Peyer's patch (tissue), 4 donors: ENCODE measurements at regions not wholly inside any gene's neighbourhood (a gene's known extent, or its start where the extent isn't known, plus 50 kb on each side); places are given as distances from the start of the nearest gene placed in this dataset.
A peak's percentile ranks its signal among the peaks of the same experiment; 100 is the strongest.

Source experiments
- CTCF ChIP-seq, 6 experiments: fragments of 450-650 bp in 4 of 6; fragments of 200-600 bp in 2 of 6; sonication (generic) in 1 of 6; IDR thresholded peaks; one replicate each; pipeline ENCODE4 v1.5.1; 2017 to 2019; ENCODE audit warnings: antibody characterized with exemption in 6 of 6, mild to moderate bottlenecking in 3 of 6, moderate library complexity in 1 of 6
- POLR2A ChIP-seq, 2 donors: fragments of 450-650 bp; IDR thresholded peaks; one replicate each; pipeline ENCODE4 v1.5.1; 2017; ENCODE audit warnings: antibody characterized with exemption in 2 of 2, mild to moderate bottlenecking in 2 of 2, moderate library complexity in 2 of 2

- TF ChIP-seq CTCF (IDR thresholded peaks at IDR 0.05), result peak in 2 of 6 experiments; percentile 9 to 10
- TF ChIP-seq POLR2A (IDR thresholded peaks at IDR 0.05), result no peak
Observed at GRCh38 chr1:101136739-101137138, 100.1 kb upstream of the S1PR1 start.
